ENCODE measurements at regions not wholly inside any gene's neighbourhood (a gene's known extent, or its start where the extent isn't known, plus 50 kb on each side); places are given as distances from the start of the nearest gene placed in this dataset.

DNA sequence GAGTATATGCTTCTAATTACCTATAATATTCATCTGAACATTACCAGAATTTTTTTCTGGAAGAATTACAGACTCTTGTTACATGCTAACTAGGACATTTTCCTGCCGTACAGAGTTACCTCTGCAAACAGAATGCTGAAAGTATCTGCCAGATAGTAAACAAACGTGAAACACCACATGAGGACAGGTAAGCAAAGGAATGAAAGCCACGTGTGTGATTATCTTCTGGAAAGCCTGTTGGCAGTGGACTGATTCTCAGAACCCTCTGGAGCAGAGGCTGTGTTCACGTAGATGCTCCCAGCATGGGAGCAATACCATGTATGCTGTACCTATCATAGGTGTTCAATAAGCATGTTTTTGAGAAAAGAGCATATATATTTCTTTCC is 472.6 kb downstream of the ENC1 start:
- H3K4me3 ChIP-seq (ENCODE audit: control insufficient read depth, low read depth, low read length), result no peak overlapping the region
- TF ChIP-seq, protein P1, sequence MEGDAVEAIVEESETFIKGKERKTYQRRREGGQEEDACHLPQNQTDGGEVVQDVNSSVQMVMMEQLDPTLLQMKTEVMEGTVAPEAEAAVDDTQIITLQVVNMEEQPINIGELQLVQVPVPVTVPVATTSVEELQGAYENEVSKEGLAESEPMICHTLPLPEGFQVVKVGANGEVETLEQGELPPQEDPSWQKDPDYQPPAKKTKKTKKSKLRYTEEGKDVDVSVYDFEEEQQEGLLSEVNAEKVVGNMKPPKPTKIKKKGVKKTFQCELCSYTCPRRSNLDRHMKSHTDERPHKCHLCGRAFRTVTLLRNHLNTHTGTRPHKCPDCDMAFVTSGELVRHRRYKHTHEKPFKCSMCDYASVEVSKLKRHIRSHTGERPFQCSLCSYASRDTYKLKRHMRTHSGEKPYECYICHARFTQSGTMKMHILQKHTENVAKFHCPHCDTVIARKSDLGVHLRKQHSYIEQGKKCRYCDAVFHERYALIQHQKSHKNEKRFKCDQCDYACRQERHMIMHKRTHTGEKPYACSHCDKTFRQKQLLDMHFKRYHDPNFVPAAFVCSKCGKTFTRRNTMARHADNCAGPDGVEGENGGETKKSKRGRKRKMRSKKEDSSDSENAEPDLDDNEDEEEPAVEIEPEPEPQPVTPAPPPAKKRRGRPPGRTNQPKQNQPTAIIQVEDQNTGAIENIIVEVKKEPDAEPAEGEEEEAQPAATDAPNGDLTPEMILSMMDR (IDR thresholded peaks at IDR 0.05; ENCODE audit: control insufficient read depth, insufficient read depth, low read depth, low read length, missing control alignments), result no peak
- DNase-seq (ENCODE audit: low read depth), result no peak

- peak; percentile 84 for DNase-seq (ENCODE audit: low read depth)
- H3K4me3 ChIP-seq (ENCODE audit: control insufficient read depth, low read depth, low read length), result no peak overlapping the region
- TF ChIP-seq, protein P1 (IDR thresholded peaks at IDR 0.05; ENCODE audit: control insufficient read depth, insufficient read depth, low read depth, low read length, missing control alignments), result no peak
Measured at GRCh38 chr5:74167206-74167929, 473.2 kb downstream of the ENC1 start.

DNA sequence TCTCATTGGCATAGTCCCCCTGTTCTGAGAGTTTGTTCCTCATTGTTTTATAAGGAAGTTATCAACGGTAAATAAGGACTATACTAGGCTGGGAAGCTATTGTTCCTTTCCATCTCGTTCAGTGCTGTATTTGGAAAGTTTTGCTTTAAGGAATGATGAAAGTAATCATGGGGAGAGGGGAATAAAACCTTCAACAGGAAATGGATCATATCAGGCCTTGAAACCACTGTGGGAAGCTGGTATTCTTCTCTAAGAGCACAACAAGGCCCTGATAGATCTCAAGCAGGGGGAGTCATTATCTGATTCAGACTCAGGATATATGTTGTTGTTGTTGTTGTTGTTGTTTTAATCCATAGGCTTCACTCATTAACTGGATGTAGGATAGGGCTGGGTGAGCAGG is 474.5 kb downstream of the ENC1 start:
- TF ChIP-seq, protein P1 (IDR thresholded peaks at IDR 0.05; ENCODE audit: control insufficient read depth, insufficient read depth, low read depth, low read length, missing control alignments), result no peak
- H3K4me3 ChIP-seq (ENCODE audit: control insufficient read depth, low read depth, low read length), result no peak overlapping the region
- no peak for DNase-seq (ENCODE audit: low read depth)

DNA sequence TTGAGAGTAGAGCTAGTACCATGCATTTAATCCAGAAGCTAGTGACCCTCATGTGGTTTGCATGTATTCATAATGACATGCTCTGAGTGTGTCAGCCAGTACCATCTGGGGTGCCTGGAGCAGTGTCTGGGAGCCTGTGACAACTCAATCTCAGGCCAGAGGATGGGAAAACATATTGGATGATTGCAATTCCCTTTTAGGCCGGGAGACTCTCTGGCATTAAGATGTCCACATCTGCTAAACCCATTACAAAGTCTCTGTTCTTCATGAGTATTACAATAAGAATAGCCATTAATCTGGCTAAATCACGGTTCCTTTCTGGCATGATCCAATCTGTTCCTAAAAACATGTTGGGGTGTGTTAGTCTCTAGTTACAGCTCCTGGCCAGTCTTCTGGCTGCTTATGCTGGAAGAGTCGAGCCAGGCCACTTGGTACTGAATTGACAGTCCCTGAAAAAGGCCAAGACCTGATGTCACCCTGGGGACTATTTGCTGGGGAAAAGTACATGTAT is 475.7 kb downstream of the ENC1 start:
- no peak for DNase-seq (ENCODE audit: low read depth)
- TF ChIP-seq, protein P1 (IDR thresholded peaks at IDR 0.05; ENCODE audit: control insufficient read depth, insufficient read depth, low read depth, low read length, missing control alignments), result no peak
- H3K4me3 ChIP-seq (ENCODE audit: control insufficient read depth, low read depth, low read length), result no peak overlapping the region

DNA sequence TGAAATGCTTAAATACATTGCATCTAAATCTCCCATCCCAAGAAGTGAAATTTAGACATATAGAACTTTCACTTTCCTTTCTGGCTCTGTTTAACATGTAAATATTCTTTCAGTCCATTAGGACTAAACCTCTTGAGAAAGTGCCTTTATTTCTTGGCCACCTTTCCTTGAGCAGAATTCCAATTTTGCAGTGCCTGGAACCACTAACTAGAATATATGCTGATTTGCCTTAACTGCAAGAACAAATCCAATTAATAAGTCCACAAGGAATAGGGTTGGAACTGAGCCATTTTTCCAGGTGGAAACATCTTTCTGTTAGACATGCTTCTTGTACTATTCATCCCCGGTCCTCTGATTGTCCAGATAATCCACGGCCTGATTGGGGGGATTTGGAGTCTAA is 478.0 kb downstream of the ENC1 start:
- no peak overlapping the region for H3K4me3 ChIP-seq (ENCODE audit: control insufficient read depth, low read depth, low read length)
- TF ChIP-seq, protein P1 (IDR thresholded peaks at IDR 0.05; ENCODE audit: control insufficient read depth, insufficient read depth, low read depth, low read length, missing control alignments), result no peak
- no peak for DNase-seq (ENCODE audit: low read depth)

DNA sequence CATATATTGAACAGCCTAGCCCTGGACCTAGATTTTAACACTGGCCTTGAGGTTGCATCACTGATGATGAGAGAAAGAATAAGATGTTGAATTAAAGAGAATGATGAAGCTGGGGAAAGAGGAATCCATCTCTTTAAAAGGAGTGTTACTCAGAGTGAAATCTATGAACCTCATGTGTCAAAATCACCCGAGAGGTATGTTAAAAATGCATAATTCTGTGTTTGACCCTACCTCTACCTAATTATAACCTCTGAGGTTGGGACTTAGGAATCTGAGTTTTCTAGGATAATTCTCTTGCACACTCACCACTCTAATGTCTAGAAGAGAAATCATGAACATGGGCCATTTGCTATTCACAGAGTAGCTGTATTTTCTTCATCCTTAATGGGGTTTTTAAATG is 479.4 kb downstream of the ENC1 start:
- DNase-seq (ENCODE audit: low read depth), result no peak
- TF ChIP-seq, protein P1 (IDR thresholded peaks at IDR 0.05; ENCODE audit: control insufficient read depth, insufficient read depth, low read depth, low read length, missing control alignments), result no peak
- no peak overlapping the region for H3K4me3 ChIP-seq (ENCODE audit: control insufficient read depth, low read depth, low read length)
